Keratinocyte (primary cell): ENCODE measurements at regions not wholly inside any gene's neighbourhood (a gene's known extent, or its start where the extent isn't known, plus 50 kb on each side); places are given as distances from the start of the nearest gene placed in this dataset.

Source experiments
- EZH2 ChIP-seq: IDR thresholded peaks from one replicate; pipeline ENCODE4 v1.6.1; 2012; ENCODE audit warnings: inconsistent platforms, mild to moderate bottlenecking, low read length, moderate library complexity
- TF ChIP-seq, protein P1 (sequence below), 3 experiments: IDR thresholded peaks in 1 of 3; conservative IDR thresholded peaks in 1 of 3; optimal IDR thresholded peaks in 1 of 3; 2 replicates in 2 of 3; 3 replicates in 1 of 3; pipeline versions ENCODE3 to v1.5.1; 2011; ENCODE audit warnings: low read length in 3 of 3, mild to moderate bottlenecking in 3 of 3, moderate library complexity in 2 of 3, control low read depth in 1 of 3, inconsistent platforms in 1 of 3; ENCODE audit not compliant: insufficient read depth in 2 of 3; ENCODE audit errors: extremely low read depth in 1 of 3

DNA sequence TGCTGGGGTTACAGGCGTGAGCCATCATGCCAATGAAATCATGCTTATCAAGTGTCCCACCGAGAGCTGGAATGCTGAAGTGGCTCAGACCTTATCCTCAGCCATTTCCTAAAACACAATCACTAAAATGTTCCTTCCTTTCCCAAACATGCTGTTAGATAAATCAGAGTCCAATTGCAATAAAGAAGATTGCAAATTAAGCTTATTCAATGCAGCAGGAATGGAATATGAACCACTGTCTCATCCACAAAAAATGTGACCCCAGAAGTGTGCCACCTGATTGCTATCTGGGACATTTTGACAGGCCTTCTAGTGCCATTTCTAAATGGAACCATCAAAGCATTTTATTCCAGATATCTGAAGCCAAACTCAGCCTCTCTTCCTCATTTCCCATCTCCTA is 205.5 kb upstream of the CDH11 start:
- TF ChIP-seq, protein P1, sequence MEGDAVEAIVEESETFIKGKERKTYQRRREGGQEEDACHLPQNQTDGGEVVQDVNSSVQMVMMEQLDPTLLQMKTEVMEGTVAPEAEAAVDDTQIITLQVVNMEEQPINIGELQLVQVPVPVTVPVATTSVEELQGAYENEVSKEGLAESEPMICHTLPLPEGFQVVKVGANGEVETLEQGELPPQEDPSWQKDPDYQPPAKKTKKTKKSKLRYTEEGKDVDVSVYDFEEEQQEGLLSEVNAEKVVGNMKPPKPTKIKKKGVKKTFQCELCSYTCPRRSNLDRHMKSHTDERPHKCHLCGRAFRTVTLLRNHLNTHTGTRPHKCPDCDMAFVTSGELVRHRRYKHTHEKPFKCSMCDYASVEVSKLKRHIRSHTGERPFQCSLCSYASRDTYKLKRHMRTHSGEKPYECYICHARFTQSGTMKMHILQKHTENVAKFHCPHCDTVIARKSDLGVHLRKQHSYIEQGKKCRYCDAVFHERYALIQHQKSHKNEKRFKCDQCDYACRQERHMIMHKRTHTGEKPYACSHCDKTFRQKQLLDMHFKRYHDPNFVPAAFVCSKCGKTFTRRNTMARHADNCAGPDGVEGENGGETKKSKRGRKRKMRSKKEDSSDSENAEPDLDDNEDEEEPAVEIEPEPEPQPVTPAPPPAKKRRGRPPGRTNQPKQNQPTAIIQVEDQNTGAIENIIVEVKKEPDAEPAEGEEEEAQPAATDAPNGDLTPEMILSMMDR (optimal IDR thresholded peaks at IDR 0.05 in 1 of 3, IDR thresholded peaks at IDR 0.05 in 1 of 3, conservative IDR thresholded peaks at IDR 0.05 in 1 of 3; ENCODE audit: extremely low read depth in 1 of 3, insufficient read depth in 2 of 3, low read length in 3 of 3) = no peak
- TF ChIP-seq EZH2 = no peak
